NOMO-1 treated with DMSO at 0.1 percent for 48 hours (cell line): ENCODE measurements at regions not wholly inside any gene's neighbourhood (a gene's known extent, or its start where the extent isn't known, plus 50 kb on each side); places are given as distances from the start of the nearest gene placed in this dataset.
"Not testable (repeated sequence)": the region's sequence is repeated elsewhere in the genome, so short reads cannot be mapped to it uniquely, and the experiment has no call there.

Experiments used
- DNase-seq: peaks from one replicate; lab custom pipeline; 2025; ENCODE audit not compliant: unreplicated experiment; lab: John Stamatoyannopoulos, UW

DNA sequence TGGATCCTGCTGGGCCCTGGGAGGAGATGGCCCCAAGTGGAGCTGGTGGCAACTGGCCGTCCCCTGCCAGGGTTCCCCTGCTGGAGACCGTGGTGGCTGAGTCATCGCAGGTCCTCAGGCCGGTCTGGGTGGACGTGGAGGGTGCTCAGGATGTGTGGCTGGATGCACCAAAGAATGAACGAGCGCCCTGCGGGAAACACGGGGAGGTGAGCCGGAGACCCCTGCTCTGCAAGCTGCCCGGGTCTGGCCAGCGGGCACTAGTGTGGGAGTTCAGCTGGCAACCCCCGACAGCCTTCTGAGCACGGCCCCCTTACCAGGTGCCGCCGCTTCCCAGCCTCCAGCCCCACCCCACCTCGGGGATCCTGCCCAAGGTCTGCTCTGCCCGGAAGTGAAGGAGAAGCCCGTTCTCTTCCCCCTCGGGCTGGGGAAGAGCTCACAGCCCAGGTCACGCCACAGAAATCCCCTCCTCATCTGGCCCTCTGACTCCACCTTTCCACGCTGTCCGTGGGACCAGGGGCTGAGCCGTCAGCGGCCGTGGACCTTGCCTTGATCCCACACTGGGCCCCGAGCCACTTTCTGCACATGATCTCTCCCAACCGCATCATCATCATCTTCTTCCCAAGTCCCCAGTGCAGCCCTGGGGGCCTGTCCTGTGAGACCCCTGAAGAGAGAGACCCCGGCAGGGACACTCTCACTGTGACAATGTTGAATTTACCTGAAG is 165.5 kb downstream of the KIF26A start:
- DNase-seq = no peak

DNA sequence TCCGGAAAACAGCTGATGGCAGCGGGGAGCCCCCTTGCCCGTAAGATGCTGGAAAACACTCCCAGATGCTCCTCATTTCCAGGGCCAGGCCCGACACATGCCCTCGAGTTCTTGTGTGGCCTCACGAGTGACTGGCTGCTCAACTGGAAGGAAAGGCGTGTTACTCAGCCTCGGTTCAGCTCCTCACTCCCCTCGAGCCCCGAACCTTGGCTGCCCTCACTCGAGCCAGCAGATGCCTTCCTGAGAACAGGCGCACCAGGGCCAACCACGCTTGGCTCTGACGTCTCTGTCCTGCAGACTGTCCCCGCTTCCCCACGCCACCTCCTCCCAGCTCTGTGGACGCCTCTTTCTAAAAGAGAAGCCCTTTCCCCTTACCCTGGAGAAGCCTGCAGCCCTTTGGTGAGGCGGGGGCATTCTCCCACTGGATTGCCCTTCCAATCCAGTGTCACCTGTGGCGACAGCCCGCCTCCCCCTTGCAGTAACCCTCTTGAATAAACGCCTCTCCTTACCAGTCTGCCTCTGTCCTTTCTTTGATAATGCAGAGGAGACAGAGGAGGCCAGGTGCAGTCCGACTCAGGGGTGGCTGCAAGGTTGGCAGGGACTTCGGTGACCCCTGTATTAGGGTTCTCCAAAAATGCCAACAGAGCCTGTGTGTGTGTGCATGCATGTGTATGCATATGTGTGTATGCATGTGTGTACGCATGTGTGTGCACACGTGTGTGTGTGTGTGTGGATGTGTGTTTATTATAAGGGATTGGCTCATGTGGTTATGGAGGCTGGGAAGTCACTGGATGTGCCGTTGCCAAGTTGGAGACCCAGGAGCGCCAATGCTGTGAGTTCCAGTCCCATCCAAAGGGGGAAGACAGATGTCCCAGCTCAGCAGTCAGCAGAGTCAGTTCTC is 166.3 kb downstream of the KIF26A start:
- DNase-seq = no peak

DNA sequence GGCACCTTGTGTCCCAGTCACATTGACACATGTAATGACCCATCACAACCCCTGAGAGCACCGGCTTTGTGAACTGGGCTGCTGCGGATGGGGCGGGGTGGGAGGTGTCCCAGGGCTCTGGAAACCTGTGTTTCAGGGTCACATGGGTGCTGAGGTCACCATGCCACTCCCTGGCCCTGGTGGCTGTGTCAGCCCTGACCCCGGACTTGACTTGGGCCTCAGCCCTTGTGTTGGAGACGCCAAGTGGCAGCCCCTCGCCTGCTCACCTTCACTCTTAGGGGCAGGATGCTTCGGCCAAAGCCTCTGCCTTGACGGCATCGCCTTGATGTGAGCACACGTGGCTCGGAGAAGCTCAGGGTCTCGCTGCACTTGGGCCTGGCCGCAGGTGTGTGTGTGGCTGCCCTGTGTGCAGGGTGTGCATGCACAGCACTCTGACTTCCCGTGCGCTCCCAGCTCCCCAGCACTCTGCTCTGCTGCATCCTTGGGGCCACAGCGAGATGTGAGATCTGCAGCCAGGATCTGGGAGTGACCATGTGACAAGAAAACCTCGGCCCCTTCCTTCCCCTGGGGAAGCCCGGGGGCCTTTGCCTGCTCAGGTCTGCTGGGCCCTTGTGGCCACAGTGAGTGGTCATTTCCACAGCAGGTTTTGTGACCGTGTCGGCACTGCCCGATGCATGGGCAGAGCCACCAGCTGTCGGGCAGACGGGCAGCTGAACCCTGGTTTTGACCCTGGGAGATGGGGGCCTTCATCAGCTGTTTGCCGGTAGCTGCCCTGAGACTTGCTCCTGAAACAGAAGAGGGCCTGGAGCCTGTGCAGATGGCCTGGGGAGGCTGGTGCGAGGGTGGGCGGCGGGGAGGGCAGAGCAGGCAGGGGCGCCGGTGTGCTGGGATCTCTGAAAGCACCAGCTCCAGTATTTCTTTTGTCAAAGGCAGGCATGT is 167.4 kb downstream of the KIF26A start:
- DNase-seq = no peak

DNA sequence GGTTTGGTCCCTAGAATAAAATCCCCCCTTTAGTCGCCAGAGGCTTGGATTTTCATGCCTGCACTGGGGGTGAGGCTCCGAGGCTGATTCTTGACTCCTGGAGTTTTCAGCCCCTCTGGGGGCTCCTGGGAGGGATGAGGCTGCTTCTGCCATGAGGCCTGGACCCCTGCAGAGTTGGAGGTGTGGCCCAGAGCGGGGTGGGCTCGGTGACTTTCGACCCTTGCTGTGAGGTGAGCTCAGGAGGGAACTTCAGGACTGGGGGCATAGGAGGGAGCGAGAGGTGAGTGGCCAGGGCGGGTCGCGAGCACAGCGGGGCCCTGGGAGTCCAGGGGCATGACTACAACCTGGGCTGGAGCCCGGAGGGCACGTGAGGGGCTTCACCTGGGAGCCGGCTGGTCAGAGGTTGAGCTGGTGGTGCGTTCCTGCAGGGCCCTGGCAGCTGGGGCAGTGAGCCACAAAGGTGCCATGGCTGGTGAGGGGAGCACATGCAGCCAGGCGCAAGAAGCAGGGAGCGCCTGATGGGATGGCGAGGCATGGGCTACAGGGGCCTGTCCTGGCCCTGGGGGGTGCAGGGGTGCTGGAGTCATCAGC is 168.2 kb downstream of the KIF26A start:
- DNase-seq = no peak

DNA sequence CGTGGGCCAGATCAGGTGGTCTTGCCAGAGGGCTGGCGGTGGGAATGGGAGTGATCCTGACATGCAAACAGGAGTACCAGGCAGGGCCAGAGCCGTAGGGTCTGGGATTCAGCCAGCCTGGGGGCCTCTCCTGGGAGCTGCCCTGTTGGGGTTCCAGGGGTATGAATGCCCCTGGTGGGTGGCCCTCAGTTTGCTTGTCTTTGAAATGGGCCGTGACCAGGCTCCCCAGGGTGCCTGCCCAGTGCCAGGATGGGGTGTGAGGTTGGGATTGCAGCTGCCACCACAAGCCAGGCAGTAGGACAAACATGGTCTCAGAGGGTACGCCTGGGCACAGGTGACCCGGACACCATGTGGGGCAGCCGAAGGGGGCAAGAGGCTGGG is 168.8 kb downstream of the KIF26A start:
- DNase-seq = no peak

DNA sequence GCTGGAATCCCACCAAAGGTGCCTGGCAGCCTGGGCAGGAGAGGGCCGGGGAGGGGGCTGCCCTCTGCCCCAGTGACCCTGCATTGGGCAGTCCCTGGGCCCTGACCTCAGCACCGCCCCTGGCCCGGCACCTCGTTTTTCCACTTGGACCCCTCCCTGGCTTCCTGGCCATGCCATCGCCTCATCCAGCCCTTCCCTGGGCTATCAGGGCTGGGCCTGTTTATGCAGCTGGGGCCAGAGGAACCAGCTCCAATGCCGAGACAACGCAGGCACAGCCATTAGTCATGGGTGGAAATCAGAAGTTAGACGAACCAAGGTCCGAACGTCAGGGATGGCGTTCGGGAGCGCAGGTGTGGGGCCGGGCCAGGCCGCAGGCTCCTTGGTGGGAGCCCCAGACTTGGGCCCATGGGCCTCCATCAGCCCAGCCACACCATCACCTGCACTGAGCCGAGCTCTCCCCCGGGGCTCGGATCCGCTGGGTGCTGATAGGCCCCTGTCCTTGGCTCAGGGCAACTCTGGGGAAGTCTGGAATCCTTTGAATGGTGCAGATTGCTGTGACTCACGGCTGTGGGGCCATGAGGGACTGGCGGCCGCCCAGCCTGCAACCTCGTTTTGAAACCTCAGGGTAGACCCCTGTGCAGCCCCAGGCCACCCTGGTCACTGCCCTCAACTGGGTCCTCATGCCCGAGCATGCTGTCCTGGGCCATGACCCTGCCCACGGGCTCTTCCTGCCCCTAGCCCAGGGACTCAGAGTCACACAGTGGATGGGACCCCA is 169.4 kb downstream of the KIF26A start:
- DNase-seq = no peak

DNA sequence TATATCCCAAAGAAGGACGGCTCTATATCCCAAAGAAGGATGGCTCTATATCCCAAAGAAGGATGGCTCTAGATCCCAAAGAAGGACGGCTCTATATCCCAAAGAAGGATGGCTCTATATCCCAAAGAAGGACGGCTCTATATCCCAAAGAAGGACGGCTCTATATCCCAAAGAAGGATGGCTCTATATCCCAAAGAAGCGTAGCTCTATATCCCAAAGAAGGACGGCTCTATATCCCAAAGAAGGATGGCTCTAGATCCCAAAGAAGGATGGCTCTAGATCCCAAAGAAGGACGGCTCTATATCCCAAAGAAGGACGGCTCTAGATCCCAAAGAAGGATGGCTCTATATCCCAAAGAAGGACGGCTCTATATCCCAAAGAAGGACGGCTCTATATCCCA is 170.1 kb downstream of the KIF26A start:
- not testable (repeated sequence) for DNase-seq

DNA sequence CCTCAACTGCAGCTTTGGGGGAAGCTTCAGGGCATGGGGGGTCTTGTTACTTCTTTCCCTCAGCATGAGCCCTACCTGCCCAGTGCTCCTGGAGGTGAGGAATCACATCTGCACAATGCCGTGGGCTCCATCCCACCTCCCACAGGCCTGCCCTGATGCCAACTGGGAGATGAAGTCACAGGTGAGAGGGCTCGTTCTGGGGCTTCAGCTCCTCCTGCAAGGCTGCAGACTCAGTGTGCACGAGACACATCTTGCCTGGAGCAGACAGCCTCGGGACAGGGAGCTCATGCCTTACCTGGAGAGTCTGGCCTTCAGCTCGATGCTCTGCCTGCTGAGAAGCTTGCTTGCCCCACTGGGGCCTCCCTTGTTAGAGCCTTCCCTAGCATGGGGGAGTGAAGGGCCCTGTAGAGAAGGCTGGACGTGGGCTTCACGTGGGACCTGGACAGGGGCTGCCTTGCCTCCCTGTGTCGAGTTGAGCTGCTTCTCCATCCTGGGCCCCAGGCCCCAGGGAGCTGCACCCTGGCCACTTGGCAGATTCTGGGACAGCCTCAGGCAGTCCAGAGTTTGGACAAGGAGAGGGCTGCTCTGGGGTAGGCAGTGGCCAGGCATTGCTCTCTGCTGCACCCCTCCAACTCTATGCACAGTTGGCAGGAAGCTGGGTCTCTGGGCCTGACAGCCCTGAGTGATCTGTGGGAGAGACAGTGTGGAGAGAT is 171.4 kb downstream of the KIF26A start:
- DNase-seq = no peak

DNA sequence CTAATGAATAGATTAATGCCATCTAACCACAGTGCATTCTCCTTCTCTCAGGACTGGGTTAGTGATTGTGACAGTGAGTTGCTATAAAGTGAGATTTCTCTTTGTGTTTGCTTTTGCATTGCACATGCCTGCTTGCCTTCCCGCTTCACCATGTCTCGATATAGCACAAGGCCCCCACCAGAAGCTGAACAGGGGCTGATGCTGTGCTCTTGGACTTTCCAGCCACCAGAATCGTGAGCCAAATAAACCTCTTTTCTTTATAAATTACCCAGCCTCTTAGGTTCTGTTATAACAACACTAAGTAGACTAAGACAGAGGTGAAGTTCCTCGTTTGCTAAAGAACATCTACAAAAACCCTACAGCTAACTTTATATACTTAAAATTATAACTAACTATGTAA is 173.0 kb downstream of the KIF26A start:
- DNase-seq = no peak

DNA sequence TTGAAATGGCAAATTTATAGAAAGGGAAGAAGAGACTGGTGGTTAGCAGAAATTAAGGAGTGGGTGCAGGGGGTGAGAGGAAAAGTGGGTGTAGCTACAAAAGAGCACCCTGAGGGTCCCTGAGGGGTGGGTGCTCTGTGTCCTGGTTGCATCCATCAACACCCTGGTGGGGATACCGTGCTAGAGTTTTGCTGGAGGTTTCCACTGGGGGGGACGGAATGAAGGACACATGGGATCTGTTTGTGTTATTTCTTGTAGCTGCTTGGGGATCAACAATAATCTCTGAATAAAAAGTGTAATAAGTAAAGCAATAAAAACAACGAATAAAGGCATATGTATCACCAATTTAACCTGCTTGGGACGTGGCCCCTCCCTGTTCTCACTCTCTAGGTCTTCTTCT is 175.3 kb downstream of the KIF26A start:
- no peak for DNase-seq

DNA sequence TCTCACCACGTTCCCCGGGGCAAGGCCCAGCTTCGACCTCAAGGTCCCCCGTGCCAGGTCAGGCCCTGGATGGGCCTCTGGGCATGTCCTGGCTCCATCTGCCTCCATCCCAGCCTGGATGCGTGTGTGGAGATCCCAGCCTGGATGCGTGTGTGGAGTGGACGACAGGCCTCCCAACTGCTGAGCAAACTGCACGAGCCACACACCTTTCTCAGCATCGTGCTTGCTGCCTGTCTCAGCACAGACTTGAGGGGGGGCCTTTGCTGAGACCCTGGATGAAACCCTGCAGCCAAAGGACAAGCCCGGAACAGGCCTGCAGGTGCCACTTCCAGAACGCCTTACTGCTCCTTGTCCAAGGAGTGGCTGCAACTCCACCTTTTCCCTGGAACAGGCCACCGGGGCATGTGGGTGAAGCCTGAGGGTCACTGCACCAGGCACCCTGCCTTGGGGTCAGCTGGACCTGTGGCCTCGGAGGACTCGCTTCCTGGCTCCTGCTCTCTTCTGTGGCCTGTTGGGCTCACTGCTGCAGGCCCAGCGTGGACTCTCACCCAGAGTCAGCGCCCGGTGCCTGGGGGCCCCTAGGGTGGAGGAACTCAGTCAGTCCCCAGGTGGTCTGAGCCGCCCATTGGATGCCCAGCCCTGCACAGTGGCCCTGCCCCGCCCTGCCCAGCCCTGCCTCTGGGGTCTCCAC is 176.0 kb downstream of the KIF26A start:
- no peak for DNase-seq

DNA sequence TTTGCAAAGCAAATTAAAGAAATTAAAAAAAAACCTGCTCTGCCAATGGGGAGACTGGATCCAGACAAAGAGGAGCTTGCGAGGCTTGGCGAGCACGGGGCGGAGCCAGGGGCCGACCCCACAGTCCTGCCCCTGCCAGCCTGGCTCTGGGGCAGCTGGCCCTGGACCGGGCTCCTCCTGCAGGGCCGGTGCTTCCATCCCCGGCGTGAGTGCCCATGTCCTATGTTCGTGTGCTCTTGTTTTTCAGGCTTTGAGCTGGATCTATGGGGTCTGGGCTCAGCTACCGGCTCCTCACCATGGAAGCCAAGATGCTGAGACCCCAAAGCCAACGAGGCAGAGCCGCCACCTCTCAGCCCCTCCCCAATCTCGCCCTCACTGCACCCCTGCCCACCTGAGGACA is 176.8 kb downstream of the KIF26A start:
- no peak for DNase-seq

DNA sequence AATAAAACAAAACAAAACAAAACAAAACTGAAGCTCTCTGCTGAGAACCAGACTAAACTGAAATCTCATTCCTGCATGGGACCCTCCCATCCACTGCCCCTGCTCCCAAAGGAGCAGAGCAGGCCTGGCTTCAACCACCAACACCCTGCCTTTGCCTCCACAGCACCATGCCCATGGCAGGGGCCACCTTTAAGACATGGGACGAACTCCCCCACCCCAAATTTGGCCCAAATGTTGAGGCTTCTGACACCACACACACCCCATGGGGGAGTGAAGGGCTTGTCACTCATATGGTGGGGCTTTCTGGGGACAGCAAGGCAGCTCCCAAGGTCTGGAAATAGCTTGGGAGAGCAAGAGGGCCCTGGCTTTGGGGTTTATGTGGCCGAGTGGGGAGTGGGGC is 177.2 kb downstream of the KIF26A start:
- no peak for DNase-seq

DNA sequence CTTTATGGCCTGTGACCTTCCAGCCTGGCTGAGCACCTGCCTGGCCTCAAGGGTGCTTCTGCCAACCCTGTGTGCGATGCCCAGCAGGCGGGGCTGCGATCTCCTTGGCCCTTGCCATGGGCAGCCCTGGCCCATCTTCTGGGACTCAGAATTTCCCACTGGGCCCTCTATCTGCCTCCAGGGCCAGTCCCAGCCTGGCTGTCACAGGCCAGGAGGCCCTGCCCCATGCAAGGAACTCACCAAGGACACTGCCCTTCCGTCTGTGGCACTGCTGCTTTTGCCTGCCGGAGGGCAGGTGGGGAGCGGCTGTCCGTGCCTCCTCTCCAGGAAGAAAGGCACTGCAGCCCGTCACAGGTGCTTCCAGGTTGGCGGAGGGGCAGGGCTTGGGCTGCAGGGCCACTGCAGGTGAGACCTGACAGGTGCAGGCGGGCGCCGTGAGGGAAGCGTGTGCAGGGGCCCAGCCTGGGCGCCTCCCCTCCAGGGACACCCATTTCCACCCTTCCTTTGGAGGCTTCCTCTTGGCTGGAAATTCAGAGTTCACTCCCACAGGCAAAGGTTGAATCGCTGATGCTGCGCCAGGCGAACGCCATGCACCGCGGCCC is 177.8 kb downstream of the KIF26A start:
- no peak for DNase-seq

DNA sequence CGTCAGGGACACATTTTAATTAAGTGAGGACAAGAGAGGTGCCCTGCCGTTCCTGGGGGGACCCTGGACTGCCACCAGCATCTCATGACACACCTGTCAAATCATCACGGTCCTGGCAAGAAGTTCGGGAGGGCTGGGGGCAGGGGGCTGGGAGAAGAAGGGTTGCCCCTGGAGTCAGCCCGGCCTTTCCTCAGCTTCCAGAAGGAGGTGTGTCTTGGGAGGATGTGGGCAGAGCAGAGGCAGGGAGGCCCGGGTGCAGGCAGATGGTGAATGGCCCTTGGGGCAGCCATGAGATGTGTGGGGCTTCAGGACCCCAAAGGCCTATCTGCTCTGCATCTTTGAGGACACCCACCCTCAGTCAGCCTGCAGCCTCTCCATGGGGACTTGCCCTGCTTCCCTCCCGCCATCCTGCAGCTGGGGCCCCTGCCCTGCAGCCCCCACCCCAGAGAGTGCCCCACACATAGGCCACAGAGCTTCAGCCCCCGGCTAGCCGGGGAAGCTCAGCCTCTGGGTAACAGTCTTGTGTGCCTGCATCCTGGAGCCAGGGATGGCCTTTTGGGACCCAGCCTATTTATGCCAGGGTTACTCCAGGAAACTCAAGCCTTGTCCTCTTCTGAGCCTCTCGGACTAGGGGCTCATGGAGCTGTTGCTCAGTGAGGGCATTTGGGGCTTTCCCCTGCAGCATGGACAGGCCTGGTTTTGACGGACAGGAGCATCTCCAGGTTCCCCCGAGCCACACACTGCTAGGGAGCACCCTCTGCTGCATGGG is 178.5 kb downstream of the KIF26A start:
- DNase-seq = no peak

DNA sequence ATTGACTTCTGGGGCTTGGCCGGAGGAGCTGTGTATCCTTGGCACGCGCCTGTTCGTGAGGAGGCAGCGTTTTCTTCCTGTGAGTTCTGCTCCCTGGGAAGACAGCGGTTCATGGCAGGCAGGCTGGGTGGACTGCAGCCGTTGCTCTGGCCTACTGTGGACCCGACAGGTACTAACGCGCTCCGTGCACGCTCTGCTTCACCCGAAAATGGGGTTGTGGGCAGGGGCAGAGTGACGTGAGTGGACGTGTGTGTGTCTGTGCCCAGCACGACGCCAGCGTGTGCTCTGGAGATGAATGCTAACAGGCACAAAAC is 179.1 kb downstream of the KIF26A start:
- DNase-seq = no peak

DNA sequence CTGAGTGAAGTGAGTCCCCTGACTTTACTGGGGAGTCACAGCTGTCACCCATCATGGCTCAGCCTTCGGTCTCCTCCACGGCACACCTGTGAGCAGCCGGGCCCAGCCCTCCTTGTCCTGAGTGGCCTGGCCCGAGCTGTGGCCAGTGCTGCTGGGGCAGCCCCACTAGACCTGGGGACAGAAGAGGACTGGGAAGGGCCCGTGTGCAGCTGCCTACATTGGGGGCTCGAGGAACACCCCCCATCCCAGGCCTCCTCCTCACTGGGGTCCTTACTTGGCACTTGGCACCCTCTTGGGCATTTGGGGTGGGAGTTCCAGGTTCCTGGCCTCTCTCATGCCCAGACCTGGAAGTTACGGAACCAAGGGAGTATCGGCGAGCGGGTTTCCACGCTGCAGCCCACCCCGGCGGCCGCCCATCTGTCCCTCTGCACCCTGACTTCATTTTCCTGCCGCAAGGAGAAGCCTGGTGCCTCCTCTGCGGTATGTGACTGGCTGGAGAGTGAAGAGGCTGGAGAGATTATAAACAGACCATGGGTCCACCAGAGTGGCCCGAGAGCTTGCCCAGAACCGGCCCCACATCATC is 179.7 kb downstream of the KIF26A start:
- no peak for DNase-seq
